ENCODE measurements at regions not wholly inside any gene's neighbourhood (a gene's known extent, or its start where the extent isn't known, plus 50 kb on each side); places are given as distances from the start of the nearest gene placed in this dataset.
"Not testable (repeated sequence)": the region's sequence is repeated elsewhere in the genome, so short reads cannot be mapped to it uniquely, and the experiment has no call there.

- H3K4me3 Mint-ChIP-seq, POLR2A ChIA-PET, H3K27ac Mint-ChIP-seq: not testable (repeated sequence)
Measured at GRCh38 chr10:35263827-35264226, 72.5 kb upstream of the CCNY start.

GRCh38 chr10:35264636-35265035 lies 71.7 kb upstream of the CCNY start:
- H3K27me3 Mint-ChIP-seq (ENCODE audit: low read depth); H3K36me3 Mint-ChIP-seq (ENCODE audit: low read depth); H3K4me1 Mint-ChIP-seq (ENCODE audit: low read depth); H3K9me3 Mint-ChIP-seq (ENCODE audit: insufficient read depth); DNase-seq; POLR2A ChIA-PET; H3K4me3 Mint-ChIP-seq; ATAC-seq; H3K27ac Mint-ChIP-seq; CTCF ChIA-PET: not testable (repeated sequence)

More at GRCh38 chr10:35263827-35264226, 72.5 kb upstream of the CCNY start:
- H3K4me1 Mint-ChIP-seq (ENCODE audit: low read depth); H3K36me3 Mint-ChIP-seq (ENCODE audit: low read depth); CTCF ChIA-PET; DNase-seq; H3K9me3 Mint-ChIP-seq (ENCODE audit: insufficient read depth); H3K27me3 Mint-ChIP-seq (ENCODE audit: low read depth); ATAC-seq: not testable (repeated sequence)

- Mint-ChIP-seq H3K4me3 (no peak overlapping the region), H3K27me3 (ENCODE audit: low read depth) (no peaks in the 10 kb centered on the region), H3K4me1 (ENCODE audit: low read depth) (no peaks in the 10 kb centered on the region), H3K9me3 (ENCODE audit: insufficient read depth) (no peaks in the 10 kb centered on the region), H3K36me3 (ENCODE audit: low read depth) (no peaks in the 10 kb centered on the region), H3K27ac (no peak overlapping the region)
- ChIA-PET CTCF (no interaction called here), POLR2A (no interaction called here)
- no peak for DNase-seq
- ATAC-seq, result no peak
Measured at GRCh38 chr10:35265435-35265834, 70.9 kb upstream of the CCNY start.

- Mint-ChIP-seq H3K4me3 (no peak overlapping the region), H3K9me3 (ENCODE audit: insufficient read depth) (no peaks in the 10 kb centered on the region), H3K4me1 (ENCODE audit: low read depth) (no peaks in the 10 kb centered on the region), H3K36me3 (ENCODE audit: low read depth) (no peaks in the 10 kb centered on the region), H3K27ac (no peak overlapping the region), H3K27me3 (ENCODE audit: low read depth) (no peaks in the 10 kb centered on the region)
- ATAC-seq (no peak), DNase-seq (no peak)
- ChIA-PET POLR2A (no interaction called here), CTCF (no interaction called here)
Measured at GRCh38 chr10:35268323-35268722, 68.0 kb upstream of the CCNY start.

GRCh38 chr10:35268791-35269257 lies 67.5 kb upstream of the CCNY start:
- DNase-seq (no peak), ATAC-seq (no peak)
- POLR2A ChIA-PET, result no interaction called here
- Mint-ChIP-seq H3K4me1 (ENCODE audit: low read depth) (no peaks in the 10 kb centered on the region), H3K27me3 (ENCODE audit: low read depth) (no peaks in the 10 kb centered on the region), H3K9me3 (ENCODE audit: insufficient read depth) (no peaks in the 10 kb centered on the region), H3K27ac (no peak overlapping the region), H3K4me3 (no peak overlapping the region), H3K36me3 (ENCODE audit: low read depth) (no peaks in the 10 kb centered on the region)
- CTCF ChIA-PET, result no interaction called here

GRCh38 chr10:35270100-35270499 lies 66.2 kb upstream of the CCNY start:
- Mint-ChIP-seq H3K4me1 (ENCODE audit: low read depth) (no peaks in the 10 kb centered on the region), H3K9me3 (ENCODE audit: insufficient read depth) (no peaks in the 10 kb centered on the region), H3K36me3 (ENCODE audit: low read depth) (no peaks in the 10 kb centered on the region), H3K27me3 (ENCODE audit: low read depth) (no peaks in the 10 kb centered on the region), H3K27ac (no peak overlapping the region), H3K4me3 (no peak overlapping the region)
- ATAC-seq (no peak), DNase-seq (no peak)
- POLR2A ChIA-PET, result no interaction called here
- CTCF ChIA-PET, result no interaction called here

GRCh38 chr10:35271086-35271858 lies 65.0 kb upstream of the CCNY start:
- Mint-ChIP-seq H3K27me3 (ENCODE audit: low read depth) (no peaks in the 10 kb centered on the region), H3K4me3 (no peak overlapping the region), H3K4me1 (ENCODE audit: low read depth) (no peaks in the 10 kb centered on the region), H3K9me3 (ENCODE audit: insufficient read depth) (no peaks in the 10 kb centered on the region), H3K36me3 (ENCODE audit: low read depth) (no peaks in the 10 kb centered on the region), H3K27ac (no peak overlapping the region)
- no peak for DNase-seq
- ChIA-PET POLR2A (no interaction called here), CTCF (no interaction called here)
- no peak for ATAC-seq

GRCh38 chr10:35271859-35272165 lies 64.5 kb upstream of the CCNY start:
- H3K27me3 Mint-ChIP-seq (ENCODE audit: low read depth); H3K27ac Mint-ChIP-seq; ATAC-seq; H3K9me3 Mint-ChIP-seq (ENCODE audit: insufficient read depth); CTCF ChIA-PET; H3K4me1 Mint-ChIP-seq (ENCODE audit: low read depth); H3K4me3 Mint-ChIP-seq; DNase-seq; H3K36me3 Mint-ChIP-seq (ENCODE audit: low read depth); POLR2A ChIA-PET: not testable (repeated sequence)

GRCh38 chr10:35272401-35272800 lies 63.9 kb upstream of the CCNY start:
- H3K27me3 Mint-ChIP-seq (ENCODE audit: low read depth); CTCF ChIA-PET; DNase-seq; ATAC-seq; H3K36me3 Mint-ChIP-seq (ENCODE audit: low read depth); H3K27ac Mint-ChIP-seq; POLR2A ChIA-PET; H3K4me1 Mint-ChIP-seq (ENCODE audit: low read depth); H3K4me3 Mint-ChIP-seq; H3K9me3 Mint-ChIP-seq (ENCODE audit: insufficient read depth): not testable (repeated sequence)

GRCh38 chr10:35273994-35274393 lies 62.3 kb upstream of the CCNY start:
- H3K4me3 Mint-ChIP-seq; CTCF ChIA-PET; H3K27me3 Mint-ChIP-seq (ENCODE audit: low read depth); POLR2A ChIA-PET; H3K9me3 Mint-ChIP-seq (ENCODE audit: insufficient read depth); H3K36me3 Mint-ChIP-seq (ENCODE audit: low read depth); H3K27ac Mint-ChIP-seq; H3K4me1 Mint-ChIP-seq (ENCODE audit: low read depth); DNase-seq; ATAC-seq: not testable (repeated sequence)

GRCh38 chr10:35274498-35275060 lies 61.7 kb upstream of the CCNY start:
- Mint-ChIP-seq H3K4me3 (no peak overlapping the region), H3K9me3 (ENCODE audit: insufficient read depth) (no peaks in the 10 kb centered on the region), H3K27ac (no peak overlapping the region), H3K36me3 (ENCODE audit: low read depth) (no peaks in the 10 kb centered on the region), H3K4me1 (ENCODE audit: low read depth) (no peaks in the 10 kb centered on the region), H3K27me3 (ENCODE audit: low read depth) (no peaks in the 10 kb centered on the region)
- ChIA-PET POLR2A (no interaction called here), CTCF (no interaction called here)
- ATAC-seq (no peak), DNase-seq (no peak)

GRCh38 chr10:35276889-35277288 lies 59.4 kb upstream of the CCNY start:
- Mint-ChIP-seq H3K4me1 (ENCODE audit: low read depth) (no peaks in the 10 kb centered on the region), H3K9me3 (ENCODE audit: insufficient read depth) (no peaks in the 10 kb centered on the region), H3K36me3 (ENCODE audit: low read depth) (no peaks in the 10 kb centered on the region), H3K27ac (no peak overlapping the region), H3K27me3 (ENCODE audit: low read depth) (peaks cover 2% of the 10 kb centered on the region), H3K4me3 (no peak overlapping the region)
- ATAC-seq, result no peak
- DNase-seq, result no peak
- ChIA-PET POLR2A (interaction anchor here (0.8 kb wide), 1 partner anchor 18 kb away, joined by 3 read pairs; no protein-coding TSS in a partner anchor), CTCF (no interaction called here)

- DNase-seq; H3K4me1 Mint-ChIP-seq (ENCODE audit: low read depth); H3K4me3 Mint-ChIP-seq; H3K36me3 Mint-ChIP-seq (ENCODE audit: low read depth); POLR2A ChIA-PET; H3K27ac Mint-ChIP-seq; CTCF ChIA-PET; H3K9me3 Mint-ChIP-seq (ENCODE audit: insufficient read depth); H3K27me3 Mint-ChIP-seq (ENCODE audit: low read depth); ATAC-seq: not testable (repeated sequence)
Measured at GRCh38 chr10:35280246-35280645, 56.1 kb upstream of the CCNY start.
